Jurkat, Clone E6-1 (cell line): ENCODE measurements at regions not wholly inside any gene's neighbourhood (a gene's known extent, or its start where the extent isn't known, plus 50 kb on each side); places are given as distances from the start of the nearest gene placed in this dataset.
"Not testable (repeated sequence)": the region's sequence is repeated elsewhere in the genome, so short reads cannot be mapped to it uniquely, and the experiment has no call there.

Experiments
- DNase-seq: peaks from one replicate; pipeline ENCODE4 v3.0.0-alpha.2; 2011; ENCODE audit warnings: low read depth, low spot score
- H3K4me3 ChIP-seq: 2 replicates; pipeline ENCODE4 v1.5.1; 2011; ENCODE audit warnings: mild to moderate bottlenecking, low read length, control low read depth, moderate library complexity

GRCh38 chrX:13432414-13433297, 112.8 kb upstream of the ATXN3L start:
- no peak overlapping the region for H3K4me3 ChIP-seq
- no peak for DNase-seq

DNA sequence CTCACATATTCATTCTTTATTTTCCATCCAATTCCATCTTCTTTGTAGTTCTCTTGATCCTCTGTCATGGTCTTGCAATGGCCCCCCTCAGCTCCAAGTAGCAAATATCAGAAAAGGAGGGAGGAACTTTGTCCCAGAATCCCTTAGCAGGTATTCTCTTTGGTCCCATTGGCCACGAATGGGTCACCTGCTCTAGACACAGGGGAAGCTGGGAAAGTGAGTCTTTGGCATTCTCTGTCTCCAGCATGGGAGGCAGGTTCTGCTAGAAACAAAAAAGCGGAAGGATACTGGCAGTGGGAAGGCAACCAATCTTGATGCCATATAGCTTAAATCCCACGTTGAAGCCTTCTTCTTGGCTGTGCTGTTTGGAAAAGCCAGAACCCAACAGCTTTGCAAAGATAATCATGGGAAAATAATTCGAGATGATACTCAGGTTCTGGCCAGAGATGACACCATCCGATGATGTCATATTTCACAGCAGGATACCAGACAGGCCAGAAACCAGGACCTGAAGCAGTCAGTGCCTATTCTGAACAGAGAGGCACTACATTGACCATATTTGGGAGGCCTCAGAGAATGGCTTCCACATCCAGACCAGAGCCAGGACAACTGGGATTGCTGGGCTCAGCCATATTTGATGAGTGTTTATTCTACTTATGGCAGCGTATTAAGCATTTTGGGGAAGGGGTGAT, 110.4 kb upstream of the ATXN3L start:
- DNase-seq = no peak
- H3K4me3 ChIP-seq = no peak overlapping the region

GRCh38 chrX:13428053-13428786, 108.4 kb upstream of the ATXN3L start:
- DNase-seq = peak; percentile 1
- H3K4me3 ChIP-seq = no peak overlapping the region

DNA sequence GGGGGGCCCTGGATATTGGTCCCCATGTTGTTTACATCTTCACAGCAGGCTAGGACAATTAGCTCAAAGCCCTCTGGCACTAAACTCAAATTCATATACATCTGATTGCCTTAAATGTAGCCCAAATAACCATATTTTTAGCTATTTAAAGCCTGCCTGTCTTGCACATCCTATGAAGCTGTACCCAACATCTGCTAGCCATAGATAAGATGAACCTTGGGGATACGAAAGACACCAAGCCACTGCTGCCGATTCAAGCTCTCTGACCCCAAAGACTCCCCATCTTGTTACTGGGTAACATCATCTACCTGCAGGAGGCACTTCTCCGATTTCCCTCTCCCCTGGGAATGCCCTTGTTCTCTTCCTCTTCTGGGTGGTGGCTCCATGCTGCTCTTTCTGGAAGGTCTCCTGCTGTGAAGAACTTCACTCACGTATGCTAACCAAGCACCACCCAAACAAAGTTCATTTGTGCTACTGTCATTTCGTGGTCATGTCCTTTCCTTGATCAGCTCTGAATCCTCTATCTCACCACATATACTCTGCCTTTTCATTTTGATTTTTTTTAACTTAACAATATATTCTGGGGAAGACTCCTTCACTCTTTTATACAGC, 107.7 kb upstream of the ATXN3L start:
- DNase-seq = no peak
- no peak overlapping the region for H3K4me3 ChIP-seq

DNA sequence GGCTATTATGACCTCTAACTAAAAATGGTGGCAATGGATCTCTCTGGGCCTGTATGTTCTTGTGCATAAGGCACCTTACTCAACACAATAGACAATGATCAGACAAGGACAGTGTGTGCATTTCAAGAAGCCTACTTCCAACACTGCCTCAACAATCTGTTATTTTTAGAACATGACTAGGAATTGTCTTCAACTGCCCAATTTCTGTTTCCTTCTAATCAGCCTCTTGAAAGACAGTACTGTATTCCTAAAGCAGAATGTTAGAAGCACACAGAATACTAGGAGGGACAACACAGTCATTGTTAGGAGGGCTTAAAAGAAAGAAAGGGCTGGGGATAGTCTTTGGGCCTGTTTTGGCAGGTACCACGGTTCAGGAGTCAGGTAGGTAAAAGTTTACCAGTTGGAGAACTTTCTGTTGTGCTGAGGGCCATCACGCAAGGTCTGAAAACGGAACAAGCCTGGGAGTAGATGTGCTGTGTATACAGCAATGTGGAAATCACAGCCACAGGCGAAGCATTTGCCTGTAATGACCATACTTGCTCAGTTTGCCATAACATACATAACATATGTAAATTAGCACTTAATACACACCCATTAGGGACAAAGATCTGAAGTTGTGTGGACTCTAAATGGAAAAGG, 100.8 kb upstream of the ATXN3L start:
- no peak for DNase-seq
- no peak overlapping the region for H3K4me3 ChIP-seq

DNA sequence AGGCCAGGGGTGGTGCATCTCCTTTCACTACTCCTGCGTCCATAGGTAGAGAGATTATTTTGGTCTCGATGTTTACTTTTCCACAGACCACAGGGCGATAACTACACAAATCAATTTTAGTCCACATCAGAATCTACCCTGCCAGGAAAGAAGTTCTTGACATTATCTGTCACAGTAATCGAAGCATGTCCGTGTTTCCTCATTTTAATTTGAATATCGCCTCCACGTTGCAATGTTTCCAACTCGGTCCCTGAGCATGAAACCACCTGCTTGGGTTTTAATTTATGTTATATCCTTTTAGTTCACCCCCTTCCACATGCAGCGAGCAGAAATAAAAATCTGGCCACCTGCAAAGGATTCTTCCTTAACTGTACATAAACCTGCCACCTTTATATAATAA, 100.1 kb upstream of the ATXN3L start:
- DNase-seq = no peak
- H3K4me3 ChIP-seq = no peak overlapping the region

- H3K4me3 ChIP-seq = no peak overlapping the region
- no peak for DNase-seq
Observed at GRCh38 chrX:13419276-13419675, 99.4 kb upstream of the ATXN3L start.

DNA sequence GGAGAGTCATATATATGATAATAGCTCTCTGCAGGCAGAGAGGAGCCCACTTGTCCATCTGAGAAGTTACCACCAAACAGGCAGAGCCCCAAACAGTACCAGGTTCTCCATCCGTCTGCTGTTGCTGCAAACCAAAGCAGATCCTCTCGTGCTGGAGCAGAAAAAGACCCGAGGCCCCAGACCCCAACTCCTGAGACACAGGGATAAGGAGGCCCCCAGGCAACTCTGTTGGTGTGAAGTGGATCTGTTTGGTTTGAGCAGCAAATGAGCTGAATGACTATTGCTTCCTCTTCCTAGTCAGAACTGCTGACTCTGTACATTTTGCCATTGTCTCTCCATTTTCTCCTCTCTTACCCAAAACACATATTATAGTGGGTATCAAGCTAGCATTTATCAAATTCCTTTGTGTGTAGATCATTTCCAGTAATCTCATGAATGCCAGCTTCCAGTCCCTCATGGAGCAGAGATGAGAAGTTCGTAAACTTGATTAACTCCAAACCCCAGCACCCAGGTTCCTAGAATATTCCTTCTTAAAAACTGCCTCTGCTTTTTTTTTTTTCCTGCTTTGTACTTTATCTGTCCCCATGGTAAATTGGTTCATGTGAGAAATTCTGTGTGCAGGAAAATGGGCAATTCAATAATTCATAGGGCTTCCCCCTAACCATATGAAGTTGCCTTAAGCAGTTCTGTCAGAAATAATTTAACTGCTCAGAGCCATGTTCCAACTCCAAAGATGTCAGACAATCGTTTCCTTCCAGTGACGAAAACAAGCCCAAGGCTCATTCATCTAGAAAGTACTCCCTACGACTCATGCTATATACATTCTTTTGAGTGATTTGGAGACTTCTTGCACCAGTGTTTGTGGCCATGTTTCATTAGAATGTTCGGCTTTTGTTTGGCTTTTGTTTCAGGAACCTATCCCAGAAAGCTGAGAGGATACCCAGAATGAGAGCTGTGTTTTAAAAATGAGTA, 98.6 kb upstream of the ATXN3L start:
- H3K4me3 ChIP-seq = no peak overlapping the region
- DNase-seq = no peak

DNA sequence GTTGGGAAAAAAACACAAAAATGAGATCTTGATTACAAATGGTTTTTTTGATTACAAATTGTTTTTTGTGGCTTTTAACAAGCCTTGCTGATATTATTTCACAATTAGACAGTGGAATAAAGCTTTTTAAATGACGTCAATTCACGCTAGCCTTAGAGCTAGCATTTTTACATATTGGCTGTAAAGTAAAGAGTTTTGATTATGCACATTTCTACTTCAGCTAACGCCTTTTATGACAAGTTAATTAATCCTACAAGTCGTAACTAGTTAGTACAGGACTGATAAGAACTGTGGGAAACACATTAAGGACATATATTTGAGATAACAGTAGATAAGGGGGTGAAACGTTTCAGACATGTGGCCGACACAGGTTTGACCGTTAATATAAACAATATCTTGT, 95.7 kb upstream of the ATXN3L start:
- DNase-seq = no peak

GRCh38 chrX:13414006-13414647, 94.3 kb upstream of the ATXN3L start:
- no peak for DNase-seq
- no peak overlapping the region for H3K4me3 ChIP-seq

More for the DNA sequence above, 95.7 kb upstream of the ATXN3L start:
- H3K4me3 ChIP-seq = no peak overlapping the region

DNA sequence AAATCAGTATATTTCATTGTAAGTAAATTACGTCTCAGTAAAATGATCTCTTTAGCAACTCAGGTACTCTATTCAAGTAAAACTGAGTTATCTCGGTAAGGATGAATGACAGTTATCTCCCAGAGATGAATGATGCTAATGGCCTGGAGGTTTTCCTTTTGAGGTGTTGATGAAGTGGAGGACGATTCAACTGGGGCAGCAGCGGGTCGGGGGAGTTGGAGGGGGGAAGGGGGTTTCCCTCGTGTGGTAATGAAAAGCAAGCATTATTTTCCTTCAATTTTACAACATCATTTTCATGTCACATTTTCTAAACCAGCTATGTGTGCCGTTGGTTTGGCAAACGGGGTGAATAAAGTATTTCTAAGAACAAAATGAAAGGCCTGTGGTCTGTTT, 92.4 kb upstream of the ATXN3L start:
- no peak overlapping the region for H3K4me3 ChIP-seq
- DNase-seq = no peak

DNA sequence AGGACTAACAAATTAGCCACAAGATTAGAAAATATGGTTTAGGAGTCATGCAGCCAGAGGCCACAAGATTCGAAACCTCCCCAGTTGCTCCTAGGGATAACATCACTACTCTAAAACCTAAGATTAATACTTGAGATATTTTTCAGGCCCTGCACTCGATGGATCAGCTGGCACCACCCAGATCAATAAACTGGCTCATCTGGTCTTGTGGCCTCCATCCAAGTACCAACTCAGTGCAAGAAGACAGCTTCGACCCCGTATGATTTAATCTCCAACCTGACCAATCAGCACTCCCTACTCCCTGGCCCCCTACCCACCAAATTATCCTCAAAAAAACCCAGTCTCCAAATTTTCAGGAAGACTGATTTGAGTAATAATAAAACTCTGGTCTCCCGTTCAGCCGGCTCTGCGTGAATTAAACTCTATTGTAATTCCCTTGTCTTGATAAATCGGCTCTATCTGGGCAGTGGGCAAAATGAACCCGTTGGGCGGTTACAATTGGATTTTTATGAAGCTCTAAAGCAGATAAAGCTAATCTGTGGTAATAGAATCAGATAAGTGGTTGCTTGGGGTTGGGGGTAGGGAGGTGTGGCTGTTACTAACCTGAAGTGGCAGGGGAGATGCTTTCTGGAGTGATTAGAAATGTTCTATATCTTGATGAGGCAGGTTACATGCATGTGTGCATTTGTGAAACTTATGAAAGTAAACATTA, 91.8 kb upstream of the ATXN3L start:
- no peak overlapping the region for H3K4me3 ChIP-seq
- no peak for DNase-seq

DNA sequence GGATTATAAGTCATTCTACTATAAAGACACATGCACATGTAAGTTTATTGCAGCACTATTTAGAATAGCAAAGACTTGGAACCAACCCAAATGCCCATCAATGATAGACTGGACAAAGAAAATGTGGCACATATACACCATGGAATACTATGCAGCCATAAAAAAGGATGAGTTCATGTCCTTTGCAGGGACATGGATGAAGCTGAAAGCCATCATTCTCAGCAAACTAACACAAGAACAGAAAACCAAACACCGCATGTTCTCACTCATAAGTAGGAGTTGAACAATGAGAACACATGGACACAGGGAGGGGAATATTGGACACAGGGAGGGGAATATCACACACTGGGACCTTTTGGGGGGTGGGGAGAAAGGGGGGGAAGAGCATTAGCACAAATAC, 88.7 kb upstream of the ATXN3L start:
- not testable (repeated sequence) for H3K4me3 ChIP-seq

GRCh38 chrX:13404777-13405176, 84.9 kb upstream of the ATXN3L start:
- DNase-seq, H3K4me3 ChIP-seq: not testable (repeated sequence)

More for the DNA sequence above, 88.7 kb upstream of the ATXN3L start:
- not testable (repeated sequence) for DNase-seq

- no peak overlapping the region for H3K4me3 ChIP-seq
- DNase-seq = no peak
Observed at GRCh38 chrX:13404364-13404763, 84.5 kb upstream of the ATXN3L start.

- no peak overlapping the region for H3K4me3 ChIP-seq
- DNase-seq = no peak
Observed at GRCh38 chrX:13401724-13402123, 81.9 kb upstream of the ATXN3L start.

GRCh38 chrX:13398839-13399238, 79.0 kb upstream of the ATXN3L start:
- H3K4me3 ChIP-seq = no peak overlapping the region
- DNase-seq = no peak
